Activated T-cell treated with anti-CD3 and anti-CD28 coated beads, Interleukin-2, amount 50 U/mL, for 24 hours (primary cell): ENCODE measurements at regions not wholly inside any gene's neighbourhood (a gene's known extent, or its start where the extent isn't known, plus 50 kb on each side); places are given as distances from the start of the nearest gene placed in this dataset.
"Not testable (repeated sequence)": the region's sequence is repeated elsewhere in the genome, so short reads cannot be mapped to it uniquely, and the experiment has no call there.

Source experiments
- DNase-seq: peaks from one replicate; pipeline ENCODE4 v3.0.0-alpha.2; 2020
- H3K27ac Mint-ChIP-seq: 2 replicates; pipeline ENCODE4 v1.8.0; 2020; ENCODE audit warnings: mild to moderate bottlenecking, mixed read lengths
- H3K27me3 Mint-ChIP-seq: 2 replicates; pipeline ENCODE4 v1.8.0; 2020; ENCODE audit warnings: mixed read lengths
- H3K36me3 Mint-ChIP-seq: 2 replicates; pipeline ENCODE4 v1.8.0; 2020; ENCODE audit warnings: low read depth, mixed read lengths
- H3K4me1 Mint-ChIP-seq: 2 replicates; pipeline ENCODE4 v1.8.0; 2020; ENCODE audit warnings: low read depth, mixed read lengths
- H3K4me3 Mint-ChIP-seq: 2 replicates; pipeline ENCODE4 v1.8.0; 2020; ENCODE audit warnings: mild to moderate bottlenecking, moderate library complexity, mixed read lengths
- H3K9me3 Mint-ChIP-seq: 2 replicates; pipeline ENCODE4 v1.8.0; 2020; ENCODE audit warnings: mixed read lengths

GRCh38 chr3:34634939-34635338, 836.5 kb downstream of the PDCD6IP start:
- Mint-ChIP-seq H3K4me1 (no peaks in the 10 kb centered on the region), H3K4me3 (no peak overlapping the region), H3K27ac (no peak overlapping the region), H3K27me3 (no peaks in the 10 kb centered on the region), H3K9me3 (no peaks in the 10 kb centered on the region), H3K36me3 (no peaks in the 10 kb centered on the region)
- no peak for DNase-seq

- no peaks in the 10 kb centered on the region for H3K36me3 Mint-ChIP-seq
- H3K27me3 Mint-ChIP-seq: no peaks in the 10 kb centered on the region
Measured at GRCh38 chr3:34635352-34635850, 837.0 kb downstream of the PDCD6IP start.

GRCh38 chr3:34646911-34647460, 848.6 kb downstream of the PDCD6IP start:
- no peak for DNase-seq
- no peaks in the 10 kb centered on the region for H3K4me1 Mint-ChIP-seq
- no peak overlapping the region for H3K4me3 Mint-ChIP-seq
- no peaks in the 10 kb centered on the region for H3K27me3 Mint-ChIP-seq
- no peaks in the 10 kb centered on the region for H3K36me3 Mint-ChIP-seq
- no peaks in the 10 kb centered on the region for H3K9me3 Mint-ChIP-seq
- no peak overlapping the region for H3K27ac Mint-ChIP-seq

More at GRCh38 chr3:34635352-34635850, 837.0 kb downstream of the PDCD6IP start:
- DNase-seq: no peak
- Mint-ChIP-seq H3K4me1 (no peaks in the 10 kb centered on the region), H3K4me3 (no peak overlapping the region), H3K9me3 (no peaks in the 10 kb centered on the region), H3K27ac (no peak overlapping the region)

- Mint-ChIP-seq H3K4me3 (no peak overlapping the region), H3K27me3 (no peaks in the 10 kb centered on the region), H3K27ac (no peak overlapping the region), H3K36me3 (no peaks in the 10 kb centered on the region), H3K4me1 (no peaks in the 10 kb centered on the region), H3K9me3 (no peaks in the 10 kb centered on the region)
- DNase-seq: no peak
Measured at GRCh38 chr3:34650131-34650530, 851.7 kb downstream of the PDCD6IP start.

- H3K9me3 Mint-ChIP-seq: no peaks in the 10 kb centered on the region
Measured at GRCh38 chr3:34668915-34669314, 870.5 kb downstream of the PDCD6IP start.

GRCh38 chr3:34669490-34669889, 871.1 kb downstream of the PDCD6IP start:
- DNase-seq: no peak
- Mint-ChIP-seq H3K9me3 (no peaks in the 10 kb centered on the region), H3K4me1 (no peaks in the 10 kb centered on the region), H3K27me3 (no peaks in the 10 kb centered on the region), H3K36me3 (no peaks in the 10 kb centered on the region), H3K4me3 (no peak overlapping the region), H3K27ac (no peak overlapping the region)

More at GRCh38 chr3:34668915-34669314, 870.5 kb downstream of the PDCD6IP start:
- Mint-ChIP-seq H3K4me3 (no peak overlapping the region), H3K27me3 (no peaks in the 10 kb centered on the region), H3K4me1 (no peaks in the 10 kb centered on the region), H3K27ac (no peak overlapping the region), H3K36me3 (no peaks in the 10 kb centered on the region)
- no peak for DNase-seq

- H3K27ac Mint-ChIP-seq: no peak overlapping the region
- no peaks in the 10 kb centered on the region for H3K9me3 Mint-ChIP-seq
- no peaks in the 10 kb centered on the region for H3K36me3 Mint-ChIP-seq
- no peaks in the 10 kb centered on the region for H3K4me1 Mint-ChIP-seq
- no peaks in the 10 kb centered on the region for H3K27me3 Mint-ChIP-seq
- DNase-seq: no peak
- H3K4me3 Mint-ChIP-seq: no peak overlapping the region
Measured at GRCh38 chr3:34675383-34676120, 877.1 kb downstream of the PDCD6IP start.

- no peaks in the 10 kb centered on the region for H3K27me3 Mint-ChIP-seq
- H3K4me3 Mint-ChIP-seq: no peak overlapping the region
- DNase-seq: no peak
- H3K27ac Mint-ChIP-seq: no peak overlapping the region
- H3K4me1 Mint-ChIP-seq: no peaks in the 10 kb centered on the region
- no peaks in the 10 kb centered on the region for H3K36me3 Mint-ChIP-seq
- no peaks in the 10 kb centered on the region for H3K9me3 Mint-ChIP-seq
Measured at GRCh38 chr3:34676436-34676835, 878.0 kb downstream of the PDCD6IP start.

GRCh38 chr3:34678575-34678974, 880.1 kb downstream of the PDCD6IP start:
- Mint-ChIP-seq H3K4me1 (no peaks in the 10 kb centered on the region), H3K27me3 (no peaks in the 10 kb centered on the region), H3K27ac (no peak overlapping the region), H3K4me3 (no peak overlapping the region), H3K9me3 (no peaks in the 10 kb centered on the region), H3K36me3 (no peaks in the 10 kb centered on the region)
- no peak for DNase-seq

- DNase-seq, H3K27me3 Mint-ChIP-seq, H3K4me1 Mint-ChIP-seq, H3K4me3 Mint-ChIP-seq, H3K36me3 Mint-ChIP-seq, H3K27ac Mint-ChIP-seq, H3K9me3 Mint-ChIP-seq: not testable (repeated sequence)
Measured at GRCh38 chr3:34679055-34679454, 880.6 kb downstream of the PDCD6IP start.

GRCh38 chr3:34683851-34684250, 885.4 kb downstream of the PDCD6IP start:
- DNase-seq: peak; percentile 36
- Mint-ChIP-seq H3K27ac (no peak overlapping the region), H3K4me1 (no peaks in the 10 kb centered on the region), H3K36me3 (no peaks in the 10 kb centered on the region), H3K9me3 (no peaks in the 10 kb centered on the region), H3K4me3 (no peak overlapping the region), H3K27me3 (no peaks in the 10 kb centered on the region)

GRCh38 chr3:34686541-34686940, 888.1 kb downstream of the PDCD6IP start:
- no peaks in the 10 kb centered on the region for H3K4me1 Mint-ChIP-seq
- no peaks in the 10 kb centered on the region for H3K27me3 Mint-ChIP-seq
- no peak for DNase-seq
- no peaks in the 10 kb centered on the region for H3K9me3 Mint-ChIP-seq
- no peak overlapping the region for H3K4me3 Mint-ChIP-seq
- H3K27ac Mint-ChIP-seq: no peak overlapping the region
- H3K36me3 Mint-ChIP-seq: no peaks in the 10 kb centered on the region

GRCh38 chr3:34687671-34688070, 889.2 kb downstream of the PDCD6IP start:
- Mint-ChIP-seq H3K27me3 (no peaks in the 10 kb centered on the region), H3K36me3 (no peaks in the 10 kb centered on the region), H3K9me3 (no peaks in the 10 kb centered on the region), H3K27ac (no peak overlapping the region), H3K4me1 (no peaks in the 10 kb centered on the region), H3K4me3 (no peak overlapping the region)
- no peak for DNase-seq

GRCh38 chr3:34696831-34697230, 898.4 kb downstream of the PDCD6IP start:
- Mint-ChIP-seq H3K27ac (no peak overlapping the region), H3K4me1 (no peaks in the 10 kb centered on the region), H3K9me3 (peaks cover 16% of the 10 kb centered on the region), H3K4me3 (no peak overlapping the region), H3K36me3 (no peaks in the 10 kb centered on the region), H3K27me3 (no peaks in the 10 kb centered on the region)
- DNase-seq: no peak

- H3K4me3 Mint-ChIP-seq: no peak overlapping the region
- peaks cover 25% of the 10 kb centered on the region for H3K9me3 Mint-ChIP-seq
- H3K4me1 Mint-ChIP-seq: no peaks in the 10 kb centered on the region
- H3K27ac Mint-ChIP-seq: no peak overlapping the region
- H3K27me3 Mint-ChIP-seq: no peaks in the 10 kb centered on the region
- no peak for DNase-seq
- no peaks in the 10 kb centered on the region for H3K36me3 Mint-ChIP-seq
Measured at GRCh38 chr3:34703053-34703452, 904.6 kb downstream of the PDCD6IP start.
